Neural progenitor cell (in vitro differentiated cells): ENCODE measurements at regions not wholly inside any gene's neighbourhood (a gene's known extent, or its start where the extent isn't known, plus 50 kb on each side); places are given as distances from the start of the nearest gene placed in this dataset.

Source experiments
- DNase-seq: peaks from one replicate; pipeline ENCODE4 v3.0.0-alpha.2; 2016; ENCODE audit warnings: low spot score
- H2AFZ ChIP-seq: fragments of 200-600 bp; sonication (generic); replicated peaks from 2 replicates; pipeline ENCODE4 v1.6.1; 2016; ENCODE audit warnings: antibody characterized with exemption
- H3F3A ChIP-seq: fragments of 200-600 bp; sonication (generic); 2 replicates; pipeline ENCODE4 v1.6.1; 2016; ENCODE audit warnings: antibody characterized with exemption, low read depth
- H3K27ac ChIP-seq: fragments of 200-600 bp; sonication (generic); 2 replicates; pipeline ENCODE4 v1.5.1; 2016; ENCODE audit warnings: mild to moderate bottlenecking
- H3K27me3 ChIP-seq: fragments of 200-600 bp; sonication (generic); 2 replicates; pipeline ENCODE4 v1.6.1; 2016; ENCODE audit warnings: mild to moderate bottlenecking, moderate library complexity
- H3K36me3 ChIP-seq: fragments of 200-600 bp; sonication (generic); 2 replicates; pipeline ENCODE4 v1.5.1; 2016
- H3K4me1 ChIP-seq: fragments of 200-600 bp; sonication (generic); 2 replicates; pipeline ENCODE4 v1.6.1; 2016; ENCODE audit warnings: mixed run types
- H3K4me2 ChIP-seq: fragments of 200-600 bp; sonication (generic); 2 replicates; pipeline ENCODE4 v1.6.1; 2016
- H3K4me3 ChIP-seq: fragments of 200-600 bp; sonication (generic); 2 replicates; pipeline ENCODE4 v1.5.1; 2016
- H3K79me2 ChIP-seq: fragments of 200-600 bp; sonication (generic); 2 replicates; pipeline ENCODE4 v1.6.1; 2016; ENCODE audit warnings: low read depth
- H3K9ac ChIP-seq: fragments of 200-600 bp; sonication (generic); 2 replicates; pipeline ENCODE4 v1.6.1; 2016
- H3K9me3 ChIP-seq: fragments of 200-600 bp; sonication (generic); 2 replicates; pipeline ENCODE4 v1.5.1; 2016; ENCODE audit warnings: low read depth
- H4K20me1 ChIP-seq: fragments of 200-600 bp; sonication (generic); 2 replicates; pipeline ENCODE4 v1.6.1; 2016; ENCODE audit warnings: low read depth
- H3K27ac Mint-ChIP-seq: 3 replicates; pipeline ENCODE4 v1.8.0; 2021; ENCODE audit warnings: mixed read lengths
- H3K27me3 Mint-ChIP-seq: 2 replicates; pipeline ENCODE4 v1.8.0; 2022; ENCODE audit warnings: low read depth, mild to moderate bottlenecking, inconsistent platforms, moderate library complexity, mixed read lengths; ENCODE audit not compliant: insufficient read depth
- H3K36me3 Mint-ChIP-seq: 3 replicates; pipeline ENCODE4 v1.8.0; 2021; ENCODE audit warnings: mixed read lengths
- H3K4me1 Mint-ChIP-seq: 3 replicates; pipeline ENCODE4 v1.8.0; 2021; ENCODE audit warnings: mixed read lengths
- H3K4me3 Mint-ChIP-seq: 3 replicates; pipeline ENCODE4 v1.8.0; 2021; ENCODE audit warnings: mild to moderate bottlenecking, moderate library complexity, mixed read lengths
- H3K9me3 Mint-ChIP-seq: 3 replicates; pipeline ENCODE4 v1.8.0; 2020; ENCODE audit warnings: mixed read lengths
- EZH2 ChIP-seq: fragments of 200-600 bp; sonication (generic); IDR thresholded peaks from 2 replicates; pipeline ENCODE4 v1.6.1; 2017; ENCODE audit warnings: antibody characterized with exemption, mild to moderate bottlenecking, moderate library complexity
- EZH2phosphoT487 ChIP-seq: fragments of 200-600 bp; sonication (generic); IDR thresholded peaks from 2 replicates; pipeline ENCODE4 v1.6.1; 2017; ENCODE audit warnings: antibody characterized with exemption
- TF ChIP-seq, protein P1 (sequence below): fragments of 200-600 bp; sonication (generic); IDR thresholded peaks from 2 replicates; pipeline ENCODE4 v1.5.1; 2017; ENCODE audit warnings: antibody characterized with exemption, mild to moderate bottlenecking

DNA sequence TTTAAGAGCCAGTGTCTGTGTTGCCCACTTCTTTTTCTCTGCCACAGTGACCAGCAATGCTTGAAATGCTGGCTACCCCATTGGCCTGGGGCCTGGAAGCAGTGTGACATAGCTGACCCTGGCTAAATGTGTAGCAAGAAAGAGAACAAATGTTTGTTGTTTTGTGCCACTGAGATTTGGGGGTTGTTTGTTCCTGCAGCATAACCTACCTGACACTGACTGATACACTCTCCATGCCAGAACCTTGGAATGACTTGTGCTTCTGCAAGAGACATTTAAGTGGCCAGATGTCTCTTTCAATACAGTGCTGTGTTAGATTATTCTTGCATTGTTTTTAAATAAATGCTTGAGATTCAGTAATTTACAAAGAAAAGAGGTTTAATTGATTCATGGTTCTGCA lies 411.5 kb downstream of the TYW1 start:
- no peak overlapping the region for H3K4me3 Mint-ChIP-seq
- TF ChIP-seq, protein P1, sequence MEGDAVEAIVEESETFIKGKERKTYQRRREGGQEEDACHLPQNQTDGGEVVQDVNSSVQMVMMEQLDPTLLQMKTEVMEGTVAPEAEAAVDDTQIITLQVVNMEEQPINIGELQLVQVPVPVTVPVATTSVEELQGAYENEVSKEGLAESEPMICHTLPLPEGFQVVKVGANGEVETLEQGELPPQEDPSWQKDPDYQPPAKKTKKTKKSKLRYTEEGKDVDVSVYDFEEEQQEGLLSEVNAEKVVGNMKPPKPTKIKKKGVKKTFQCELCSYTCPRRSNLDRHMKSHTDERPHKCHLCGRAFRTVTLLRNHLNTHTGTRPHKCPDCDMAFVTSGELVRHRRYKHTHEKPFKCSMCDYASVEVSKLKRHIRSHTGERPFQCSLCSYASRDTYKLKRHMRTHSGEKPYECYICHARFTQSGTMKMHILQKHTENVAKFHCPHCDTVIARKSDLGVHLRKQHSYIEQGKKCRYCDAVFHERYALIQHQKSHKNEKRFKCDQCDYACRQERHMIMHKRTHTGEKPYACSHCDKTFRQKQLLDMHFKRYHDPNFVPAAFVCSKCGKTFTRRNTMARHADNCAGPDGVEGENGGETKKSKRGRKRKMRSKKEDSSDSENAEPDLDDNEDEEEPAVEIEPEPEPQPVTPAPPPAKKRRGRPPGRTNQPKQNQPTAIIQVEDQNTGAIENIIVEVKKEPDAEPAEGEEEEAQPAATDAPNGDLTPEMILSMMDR: no peak
- TF ChIP-seq EZH2phosphoT487: no peak
- TF ChIP-seq EZH2: no peak
- H3K9me3 Mint-ChIP-seq: peaks cover 19% of the 10 kb centered on the region
- H3K27ac ChIP-seq: no peak overlapping the region
- no peak overlapping the region for H3K27ac Mint-ChIP-seq
- H2AFZ ChIP-seq: no peak overlapping the region
- H3K4me3 ChIP-seq: no peak overlapping the region
- H3K36me3 Mint-ChIP-seq: no peaks in the 10 kb centered on the region
- no peaks in the 10 kb centered on the region for H3K79me2 ChIP-seq
- no peaks in the 10 kb centered on the region for H3K36me3 ChIP-seq
- no peak overlapping the region for H3K9ac ChIP-seq
- H3K4me1 Mint-ChIP-seq: peaks cover 2% of the 10 kb centered on the region
- H3F3A ChIP-seq: no peaks in the 10 kb centered on the region
- H3K4me2 ChIP-seq: no peak overlapping the region
- H3K27me3 Mint-ChIP-seq: peaks cover 6% of the 10 kb centered on the region
- H4K20me1 ChIP-seq: no peaks in the 10 kb centered on the region
- DNase-seq: no peak
- H3K27me3 ChIP-seq: no peaks in the 10 kb centered on the region
- no peaks in the 10 kb centered on the region for H3K9me3 ChIP-seq
- H3K4me1 ChIP-seq: no peaks in the 10 kb centered on the region

DNA sequence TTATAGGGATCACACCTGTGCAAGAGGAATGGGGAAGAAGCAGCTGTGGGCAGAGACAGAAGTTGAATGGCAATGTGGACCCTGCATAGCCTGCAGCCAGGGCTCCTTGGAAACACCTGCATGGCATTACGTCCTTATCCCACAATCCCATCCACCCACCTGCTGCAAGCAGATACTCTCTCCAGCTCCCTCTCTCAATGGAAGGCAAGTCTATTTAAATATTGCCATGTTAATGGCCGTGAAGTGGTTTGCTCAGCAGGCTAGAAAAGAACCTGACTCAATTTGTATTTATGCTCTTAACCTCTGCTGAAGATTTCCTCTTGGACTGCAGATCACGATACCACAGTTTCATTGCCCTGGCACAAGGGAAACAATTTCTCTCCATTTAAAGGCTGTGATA lies 417.0 kb downstream of the TYW1 start:
- Histone ChIP-seq H3K4me1 (no peaks in the 10 kb centered on the region), H3K79me2 (no peaks in the 10 kb centered on the region), H3K9me3 (no peaks in the 10 kb centered on the region), H3K4me2 (no peak overlapping the region), H3F3A (no peaks in the 10 kb centered on the region), H4K20me1 (no peaks in the 10 kb centered on the region), H3K27me3 (no peaks in the 10 kb centered on the region), H3K9ac (no peak overlapping the region), H2AFZ (no peak overlapping the region), H3K36me3 (no peaks in the 10 kb centered on the region), H3K27ac (no peak overlapping the region), H3K4me3 (no peak overlapping the region)
- peaks cover 21% of the 10 kb centered on the region for H3K9me3 Mint-ChIP-seq
- no peak for DNase-seq
- H3K27ac Mint-ChIP-seq: no peak overlapping the region
- no peaks in the 10 kb centered on the region for H3K4me1 Mint-ChIP-seq
- H3K36me3 Mint-ChIP-seq: no peaks in the 10 kb centered on the region
- H3K4me3 Mint-ChIP-seq: no peak overlapping the region
- H3K27me3 Mint-ChIP-seq: peaks cover 8% of the 10 kb centered on the region
- TF ChIP-seq, protein P1: no peak
- TF ChIP-seq EZH2: no peak
- TF ChIP-seq EZH2phosphoT487: no peak

DNA sequence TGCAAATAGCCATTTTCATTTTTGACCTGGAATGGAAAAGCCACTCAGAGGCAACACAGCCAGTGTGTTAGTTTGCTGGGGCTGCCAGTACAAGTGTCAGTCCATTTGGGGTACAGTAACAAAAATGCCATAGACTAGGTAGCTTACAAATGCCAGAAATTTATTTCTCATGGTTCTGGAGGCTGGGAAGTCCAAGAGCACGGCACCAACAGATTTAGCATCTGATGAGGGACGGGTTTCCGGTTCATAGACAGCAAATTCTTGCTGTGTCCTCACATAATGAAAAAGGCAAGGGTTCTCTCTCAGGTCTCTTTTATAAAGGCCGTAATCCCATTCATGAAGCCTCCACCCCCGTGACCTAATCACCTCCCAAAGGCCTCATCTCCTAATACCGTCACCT lies 418.2 kb downstream of the TYW1 start:
- H3K4me1 ChIP-seq: no peaks in the 10 kb centered on the region
- H2AFZ ChIP-seq: no peak overlapping the region
- no peaks in the 10 kb centered on the region for H3K79me2 ChIP-seq
- H4K20me1 ChIP-seq: no peaks in the 10 kb centered on the region
- Mint-ChIP-seq H3K36me3 (no peaks in the 10 kb centered on the region), H3K4me3 (no peak overlapping the region), H3K27ac (no peak overlapping the region), H3K27me3 (peaks cover 8% of the 10 kb centered on the region), H3K4me1 (no peaks in the 10 kb centered on the region), H3K9me3 (peaks cover 20% of the 10 kb centered on the region)
- DNase-seq: no peak
- no peak overlapping the region for H3K4me2 ChIP-seq
- H3K36me3 ChIP-seq: no peaks in the 10 kb centered on the region
- TF ChIP-seq, protein P1: no peak
- TF ChIP-seq EZH2phosphoT487 (no peak), EZH2 (no peak)
- H3K4me3 ChIP-seq: no peak overlapping the region
- H3K27ac ChIP-seq: no peak overlapping the region
- H3K9me3 ChIP-seq: no peaks in the 10 kb centered on the region
- H3F3A ChIP-seq: no peaks in the 10 kb centered on the region
- H3K27me3 ChIP-seq: no peaks in the 10 kb centered on the region
- no peak overlapping the region for H3K9ac ChIP-seq
